ENCODE measurements at regions not wholly inside any gene's neighbourhood (a gene's known extent, or its start where the extent isn't known, plus 50 kb on each side); places are given as distances from the start of the nearest gene placed in this dataset.

GRCh38 chr18:41747723-41748242 is 207.3 kb upstream of the PIK3C3 start:
- no peaks in the 10 kb centered on the region for H3K36me3 ChIP-seq (ENCODE audit: control insufficient read depth in 2 of 2, insufficient read depth in 2 of 2, low read length in 1 of 2)
- WGBS, 2 donors: 69 to 73% methylated on average over 2 of the region's 2 CpGs
- no peaks in the 10 kb centered on the region for H3K4me1 ChIP-seq (ENCODE audit: control insufficient read depth in 2 of 2, insufficient read depth in 2 of 2, low read length in 1 of 2)
- no peak overlapping the region for H3K27ac ChIP-seq (ENCODE audit: low read depth in 2 of 2, low read length in 1 of 2)
- H3K4me3 ChIP-seq (ENCODE audit: low read depth in 1 of 2, low read length in 2 of 2): no peak overlapping the region
- H3K27me3 ChIP-seq (ENCODE audit: control insufficient read depth in 1 of 2, insufficient read depth in 2 of 2, low read length in 2 of 2): peaks cover 0 to 2% of the 10 kb centered on the region in 2 donors
- no peaks in the 10 kb centered on the region for H3K9me3 ChIP-seq (ENCODE audit: control insufficient read depth in 2 of 2, insufficient read depth in 1 of 2, low read depth in 1 of 2, low read length in 1 of 2)

DNA sequence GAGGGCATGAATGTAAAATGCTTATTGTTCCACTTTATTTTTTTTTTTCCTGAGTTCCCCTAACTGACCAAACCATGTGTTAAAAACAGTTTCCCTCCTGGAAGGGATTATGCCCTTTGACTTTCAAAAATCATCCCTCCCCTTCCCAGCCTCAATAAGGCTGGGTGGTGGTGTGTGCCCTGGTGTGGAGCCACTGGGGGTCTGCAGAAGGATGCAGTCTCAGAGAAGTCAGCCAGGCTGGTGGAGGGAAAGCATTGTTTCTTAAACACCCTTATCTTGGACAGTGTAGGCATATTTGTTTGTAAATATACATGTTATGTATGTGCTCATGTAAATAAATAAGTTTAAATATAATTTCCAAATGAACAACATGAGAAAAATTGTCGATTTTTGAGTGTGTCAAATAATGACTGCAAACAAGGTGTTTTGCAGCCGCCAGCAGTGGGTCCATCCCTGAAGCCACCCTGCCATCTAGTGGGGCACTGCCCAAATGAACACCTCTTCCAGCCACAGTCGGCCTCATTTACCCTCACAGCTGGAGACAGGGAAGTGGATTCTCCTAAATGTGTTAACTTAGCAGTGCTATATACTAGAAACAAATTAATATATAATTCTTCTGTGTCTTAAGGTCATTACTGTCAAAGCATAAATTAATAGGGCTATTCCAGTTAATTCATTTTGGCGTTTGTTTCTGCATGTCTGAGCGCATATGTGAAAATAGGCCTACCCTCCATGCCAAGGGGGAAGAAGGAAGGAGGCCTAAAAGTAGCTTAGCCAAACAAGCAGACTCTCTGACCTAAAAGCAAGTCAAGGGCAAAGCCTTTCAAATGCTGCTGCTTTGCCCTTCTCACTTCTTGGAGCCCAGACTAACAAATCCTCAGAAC is 209.6 kb upstream of the PIK3C3 start:
- H3K4me1 ChIP-seq (ENCODE audit: control insufficient read depth in 2 of 2, insufficient read depth in 2 of 2, low read length in 1 of 2): no peaks in the 10 kb centered on the region
- H3K27ac ChIP-seq (ENCODE audit: low read depth in 2 of 2, low read length in 1 of 2): no peak overlapping the region
- no peaks in the 10 kb centered on the region for H3K9me3 ChIP-seq (ENCODE audit: control insufficient read depth in 2 of 2, insufficient read depth in 1 of 2, low read depth in 1 of 2, low read length in 1 of 2)
- no peaks in the 10 kb centered on the region for H3K36me3 ChIP-seq (ENCODE audit: control insufficient read depth in 2 of 2, insufficient read depth in 2 of 2, low read length in 1 of 2)
- 26 to 30% methylated on average over 5 of the region's 5 CpGs for WGBS, 2 donors
- H3K4me3 ChIP-seq (ENCODE audit: low read depth in 1 of 2, low read length in 2 of 2): no peak overlapping the region
- peaks cover 0 to 2% of the 10 kb centered on the region in 2 donors for H3K27me3 ChIP-seq (ENCODE audit: control insufficient read depth in 1 of 2, insufficient read depth in 2 of 2, low read length in 2 of 2)

- Histone ChIP-seq H3K4me3 (ENCODE audit: low read depth in 1 of 2, low read length in 2 of 2) (no peak overlapping the region), H3K36me3 (ENCODE audit: control insufficient read depth in 2 of 2, insufficient read depth in 2 of 2, low read length in 1 of 2) (no peaks in the 10 kb centered on the region), H3K4me1 (ENCODE audit: control insufficient read depth in 2 of 2, insufficient read depth in 2 of 2, low read length in 1 of 2) (no peaks in the 10 kb centered on the region), H3K27ac (ENCODE audit: low read depth in 2 of 2, low read length in 1 of 2) (no peak overlapping the region), H3K9me3 (ENCODE audit: control insufficient read depth in 2 of 2, insufficient read depth in 1 of 2, low read depth in 1 of 2, low read length in 1 of 2) (no peaks in the 10 kb centered on the region), H3K27me3 (ENCODE audit: control insufficient read depth in 1 of 2, insufficient read depth in 2 of 2, low read length in 2 of 2) (peaks cover 0 to 2% of the 10 kb centered on the region in 2 donors)
- 51 to 56% methylated on average over 6 of the region's 6 CpGs for WGBS, 2 donors
Measured at GRCh38 chr18:41744421-41745030, 210.5 kb upstream of the PIK3C3 start.

DNA sequence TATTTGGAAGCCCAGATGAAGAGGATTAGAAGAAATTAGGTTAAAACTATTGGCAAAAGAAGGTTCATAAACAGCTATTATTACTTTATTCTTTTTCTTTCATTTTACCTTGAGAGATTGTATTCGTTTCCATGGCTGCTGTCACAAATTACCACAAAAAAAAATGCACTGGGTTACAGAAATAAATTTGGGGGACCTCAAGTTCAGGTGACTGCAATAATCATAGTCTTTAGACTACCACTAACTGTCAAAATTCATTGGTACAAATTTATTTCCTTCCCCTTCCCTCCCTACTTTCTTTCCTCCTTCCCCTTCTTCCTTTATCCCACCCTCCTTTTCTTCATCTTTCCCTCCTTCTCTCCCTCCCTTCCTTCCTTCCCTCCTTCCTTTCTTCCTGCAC is 217.8 kb upstream of the PIK3C3 start:
- H3K4me3 ChIP-seq (ENCODE audit: low read depth in 1 of 2, low read length in 2 of 2): no peak overlapping the region
- 83 to 89% methylated on average over 1 of the region's 1 CpG for WGBS, 2 donors
- no peak overlapping the region for H3K27ac ChIP-seq (ENCODE audit: low read depth in 2 of 2, low read length in 1 of 2)
- H3K36me3 ChIP-seq (ENCODE audit: control insufficient read depth in 2 of 2, insufficient read depth in 2 of 2, low read length in 1 of 2): no peaks in the 10 kb centered on the region
- H3K9me3 ChIP-seq (ENCODE audit: control insufficient read depth in 2 of 2, insufficient read depth in 1 of 2, low read depth in 1 of 2, low read length in 1 of 2): no peaks in the 10 kb centered on the region
- H3K27me3 ChIP-seq (ENCODE audit: control insufficient read depth in 1 of 2, insufficient read depth in 2 of 2, low read length in 2 of 2): no peaks in the 10 kb centered on the region
- H3K4me1 ChIP-seq (ENCODE audit: control insufficient read depth in 2 of 2, insufficient read depth in 2 of 2, low read length in 1 of 2): no peaks in the 10 kb centered on the region

DNA sequence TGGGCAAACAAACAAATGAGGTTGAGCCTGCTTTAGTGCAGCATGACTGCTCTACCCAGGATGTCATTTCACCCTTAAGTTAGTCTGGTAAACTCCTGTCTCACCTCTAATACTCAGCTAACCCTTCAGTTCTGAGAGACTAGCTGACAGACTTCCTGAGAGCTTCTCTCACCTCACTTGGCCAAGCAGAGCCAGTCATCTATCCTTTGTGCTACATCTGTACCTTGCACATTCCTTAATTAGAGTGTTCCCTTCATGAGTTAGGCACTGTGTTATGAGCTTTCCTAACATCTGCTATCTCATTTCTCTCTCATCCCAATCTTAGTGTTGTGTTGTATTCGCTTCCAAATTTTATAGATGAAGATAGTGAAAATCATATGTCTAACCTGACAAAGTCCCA is 220.1 kb upstream of the PIK3C3 start:
- H3K27me3 ChIP-seq (ENCODE audit: control insufficient read depth in 1 of 2, insufficient read depth in 2 of 2, low read length in 2 of 2): no peaks in the 10 kb centered on the region
- H3K36me3 ChIP-seq (ENCODE audit: control insufficient read depth in 2 of 2, insufficient read depth in 2 of 2, low read length in 1 of 2): no peaks in the 10 kb centered on the region
- 90 to 91% methylated on average over 1 of the region's 1 CpG for WGBS, 2 donors
- no peaks in the 10 kb centered on the region for H3K9me3 ChIP-seq (ENCODE audit: control insufficient read depth in 2 of 2, insufficient read depth in 1 of 2, low read depth in 1 of 2, low read length in 1 of 2)
- no peaks in the 10 kb centered on the region for H3K4me1 ChIP-seq (ENCODE audit: control insufficient read depth in 2 of 2, insufficient read depth in 2 of 2, low read length in 1 of 2)
- no peak overlapping the region for H3K27ac ChIP-seq (ENCODE audit: low read depth in 2 of 2, low read length in 1 of 2)
- H3K4me3 ChIP-seq (ENCODE audit: low read depth in 1 of 2, low read length in 2 of 2): no peak overlapping the region

- H3K9me3 ChIP-seq (ENCODE audit: control insufficient read depth in 2 of 2, insufficient read depth in 1 of 2, low read depth in 1 of 2, low read length in 1 of 2): no peaks in the 10 kb centered on the region
- H3K4me3 ChIP-seq (ENCODE audit: low read depth in 1 of 2, low read length in 2 of 2): no peak overlapping the region
- WGBS, 2 donors: 63 to 84% methylated on average over 2 of the region's 2 CpGs
- H3K27me3 ChIP-seq (ENCODE audit: control insufficient read depth in 1 of 2, insufficient read depth in 2 of 2, low read length in 2 of 2): no peaks in the 10 kb centered on the region
- no peak overlapping the region for H3K27ac ChIP-seq (ENCODE audit: low read depth in 2 of 2, low read length in 1 of 2)
- H3K4me1 ChIP-seq (ENCODE audit: control insufficient read depth in 2 of 2, insufficient read depth in 2 of 2, low read length in 1 of 2): no peaks in the 10 kb centered on the region
- H3K36me3 ChIP-seq (ENCODE audit: control insufficient read depth in 2 of 2, insufficient read depth in 2 of 2, low read length in 1 of 2): no peaks in the 10 kb centered on the region
Measured at GRCh38 chr18:41732356-41732755, 222.7 kb upstream of the PIK3C3 start.

DNA sequence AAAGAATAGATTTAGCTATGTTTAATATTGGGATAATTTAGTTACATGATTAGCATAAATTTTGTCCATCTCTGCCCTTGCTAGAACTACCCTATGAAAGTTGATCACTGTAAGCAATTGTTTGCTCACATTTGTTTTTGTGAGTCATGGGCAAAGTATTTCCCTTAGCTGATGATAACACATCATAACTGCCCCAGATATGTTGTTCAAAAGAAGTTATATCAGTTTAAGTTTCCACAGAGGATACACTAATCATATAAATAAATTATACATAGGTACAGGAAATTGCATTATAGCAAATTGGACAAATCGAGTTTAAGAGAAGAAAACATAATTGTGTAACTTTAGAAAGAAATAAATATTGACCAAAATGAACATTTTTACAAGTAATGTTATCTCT is 223.2 kb upstream of the PIK3C3 start:
- H3K36me3 ChIP-seq (ENCODE audit: control insufficient read depth in 2 of 2, insufficient read depth in 2 of 2, low read length in 1 of 2): no peaks in the 10 kb centered on the region
- no peak overlapping the region for H3K27ac ChIP-seq (ENCODE audit: low read depth in 2 of 2, low read length in 1 of 2)
- H3K27me3 ChIP-seq (ENCODE audit: control insufficient read depth in 1 of 2, insufficient read depth in 2 of 2, low read length in 2 of 2): no peaks in the 10 kb centered on the region
- 51 to 63% methylated on average over 1 of the region's 1 CpG for WGBS, 2 donors
- no peak overlapping the region for H3K4me3 ChIP-seq (ENCODE audit: low read depth in 1 of 2, low read length in 2 of 2)
- no peaks in the 10 kb centered on the region for H3K9me3 ChIP-seq (ENCODE audit: control insufficient read depth in 2 of 2, insufficient read depth in 1 of 2, low read depth in 1 of 2, low read length in 1 of 2)
- H3K4me1 ChIP-seq (ENCODE audit: control insufficient read depth in 2 of 2, insufficient read depth in 2 of 2, low read length in 1 of 2): no peaks in the 10 kb centered on the region

DNA sequence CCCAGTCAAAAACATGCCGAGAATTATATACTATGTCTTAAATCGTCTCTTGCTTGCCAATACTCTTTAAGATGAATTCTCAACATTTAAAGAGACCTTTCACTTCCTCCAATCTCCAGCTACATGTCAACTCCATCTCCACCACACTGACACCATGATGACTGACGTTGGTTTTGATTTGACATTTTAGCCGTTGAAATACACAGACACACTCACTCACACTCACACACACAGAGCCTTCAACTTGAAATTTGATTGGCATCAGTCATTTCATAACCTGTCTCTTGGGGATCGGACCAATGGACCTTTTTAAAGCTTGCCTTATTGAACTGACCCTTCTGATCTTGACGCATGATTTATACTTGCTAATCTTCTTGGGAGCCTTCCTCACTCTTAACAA is 230.8 kb upstream of the PIK3C3 start:
- Histone ChIP-seq H3K4me1 (ENCODE audit: control insufficient read depth in 2 of 2, insufficient read depth in 2 of 2, low read length in 1 of 2) (no peaks in the 10 kb centered on the region), H3K9me3 (ENCODE audit: control insufficient read depth in 2 of 2, insufficient read depth in 1 of 2, low read depth in 1 of 2, low read length in 1 of 2) (no peaks in the 10 kb centered on the region), H3K4me3 (ENCODE audit: low read depth in 1 of 2, low read length in 2 of 2) (no peak overlapping the region), H3K27ac (ENCODE audit: low read depth in 2 of 2, low read length in 1 of 2) (no peak overlapping the region), H3K36me3 (ENCODE audit: control insufficient read depth in 2 of 2, insufficient read depth in 2 of 2, low read length in 1 of 2) (no peaks in the 10 kb centered on the region), H3K27me3 (ENCODE audit: control insufficient read depth in 1 of 2, insufficient read depth in 2 of 2, low read length in 2 of 2) (no peaks in the 10 kb centered on the region)
- 84 to 85% methylated on average over 6 of the region's 6 CpGs for WGBS, 2 donors

DNA sequence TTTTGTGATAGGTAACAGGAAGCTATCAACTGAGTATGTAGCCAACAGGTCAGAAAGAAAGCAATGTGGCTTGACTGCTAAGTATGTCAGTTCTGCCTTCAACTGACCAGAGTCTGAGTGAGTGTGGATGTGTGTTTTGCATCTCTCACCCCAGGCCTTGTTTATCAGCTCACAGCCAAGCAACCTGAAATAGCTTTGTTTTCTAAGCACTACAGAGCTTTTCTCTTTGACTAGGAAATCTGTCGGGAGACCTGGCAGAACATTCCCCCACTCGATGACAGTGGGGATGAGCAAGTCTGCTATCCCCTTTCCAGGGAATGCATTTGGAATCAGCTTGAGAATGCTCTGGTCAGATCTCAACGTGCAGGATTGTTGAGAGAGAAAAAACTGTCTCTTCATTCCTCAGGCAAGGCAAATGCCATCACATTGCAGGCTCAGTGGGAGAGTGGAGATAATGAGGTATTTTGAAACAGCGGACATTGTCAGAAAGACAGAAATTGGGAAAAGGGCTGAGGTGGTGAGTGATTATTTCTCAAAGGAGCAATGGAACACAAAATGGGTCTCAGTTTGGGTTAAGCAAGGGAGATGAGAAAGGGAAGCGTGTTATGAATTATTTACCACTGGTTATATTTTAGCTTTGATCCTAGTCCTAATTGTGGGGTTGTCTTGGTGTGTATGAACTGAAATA is 233.8 kb upstream of the PIK3C3 start:
- no peak overlapping the region for H3K4me3 ChIP-seq (ENCODE audit: low read depth in 1 of 2, low read length in 2 of 2)
- WGBS, 2 donors: 52 to 61% methylated on average over 5 of the region's 5 CpGs
- no peaks in the 10 kb centered on the region for H3K4me1 ChIP-seq (ENCODE audit: control insufficient read depth in 2 of 2, insufficient read depth in 2 of 2, low read length in 1 of 2)
- no peaks in the 10 kb centered on the region for H3K9me3 ChIP-seq (ENCODE audit: control insufficient read depth in 2 of 2, insufficient read depth in 1 of 2, low read depth in 1 of 2, low read length in 1 of 2)
- H3K27ac ChIP-seq (ENCODE audit: low read depth in 2 of 2, low read length in 1 of 2): no peak overlapping the region
- no peaks in the 10 kb centered on the region for H3K27me3 ChIP-seq (ENCODE audit: control insufficient read depth in 1 of 2, insufficient read depth in 2 of 2, low read length in 2 of 2)
- no peaks in the 10 kb centered on the region for H3K36me3 ChIP-seq (ENCODE audit: control insufficient read depth in 2 of 2, insufficient read depth in 2 of 2, low read length in 1 of 2)

All from esophagus (tissue), 2 donors.